Ovary (tissue), 7 donors: ENCODE measurements at regions not wholly inside any gene's neighbourhood (a gene's known extent, or its start where the extent isn't known, plus 50 kb on each side); places are given as distances from the start of the nearest gene placed in this dataset.

Experiments used
- DNase-seq, 5 donors: peaks; one replicate each; pipeline ENCODE4 v3.0.0-alpha.2; 2019 to 2020
- H3K27ac ChIP-seq, 2 donors: fragments of 200-600 bp; one replicate each; pipeline versions ENCODE4 v1.5.1 to v1.8.0; 2019 to 2022
- H3K27me3 ChIP-seq: fragments of 200-600 bp; one replicate; pipeline ENCODE4 v1.8.0; 2022
- H3K36me3 ChIP-seq: fragments of 200-600 bp; sonication (generic); one replicate; pipeline ENCODE4 v1.5.1; 2019
- H3K4me1 ChIP-seq: one replicate; pipeline ENCODE4 v1.8.1; 2013; ENCODE audit warnings: mild to moderate bottlenecking, moderate library complexity; ENCODE audit not compliant: insufficient read depth
- H3K4me3 ChIP-seq: fragments of 200-600 bp; sonication (generic); one replicate; pipeline ENCODE4 v1.5.1; 2017
- H3K9me3 ChIP-seq, 2 donors: fragments of 200-600 bp in 1 of 2; sonication (generic) in 1 of 2; one replicate each; pipeline versions ENCODE4 v1.5.1 to v1.8.1; 2013 to 2019; ENCODE audit warnings: mild to moderate bottlenecking in 1 of 2, moderate library complexity in 1 of 2
- CTCF ChIP-seq, 3 donors: fragments of 450-650 bp in 2 of 3; fragments of 200-600 bp in 1 of 3; IDR thresholded peaks; one replicate each; pipeline versions ENCODE4 v1.5.1 to v1.8.0; 2016 to 2022; ENCODE audit warnings: antibody characterized with exemption in 3 of 3, mild to moderate bottlenecking in 1 of 3
- EP300 ChIP-seq: sonication (generic); formaldehyde crosslinking; IDR thresholded peaks from one replicate; pipeline ENCODE4 v1.6.1; 2017; ENCODE audit warnings: antibody characterized with exemption
- POLR2A ChIP-seq: fragments of 450-650 bp; IDR thresholded peaks from one replicate; pipeline ENCODE4 v1.6.1; 2017; ENCODE audit warnings: antibody characterized with exemption, mild to moderate bottlenecking, moderate library complexity
- WGBS, 3 donors: extraction: QIAGEN DNeasy Blood & Tissue Kit in 1 of 3; methylation state at CpG; one replicate each; pipeline versions ENCODE4 v1.1.5 to v1.1.7; 2013 to 2017; 5-methylcytosine and 5-hydroxymethylcytosine counted together
- intact Hi-C, 4 donors: fragments of 100-400 bp; cut with DNase I; formaldehyde crosslinking; loops; one replicate each; pipeline versions ENCODE4 v1.11.0 to v1.15.1; 2022 to 2023
- donor health status: DM: no; HTN: no; CAD: no; lungs with moderate emphysema.
- donor health status: DM: no; HTN: no; CAD: no.
- donor health status: Bipolar disorder and iron deficiency.
- donor health status: DM: no; HTN: no; CAD: no.
- donor health status: DM: yes; HTN: yes; CAD: no.

GRCh38 chr2:175404839-175405238 lies 223.3 kb upstream of the ATP5MC3 start:
- intact Hi-C loops, result no loop called here
- 42 to 57% (median 45%) methylated on average over 1 of the region's 1 CpG for WGBS, 3 donors
- Histone ChIP-seq H3K9me3 (no peaks in the 10 kb centered on the region), H3K4me3 (no peak overlapping the region), H3K27me3 (no peaks in the 10 kb centered on the region), H3K4me1 (no peaks in the 10 kb centered on the region), H3K36me3 (no peaks in the 10 kb centered on the region), H3K27ac (no peak overlapping the region)
- no peak for TF ChIP-seq POLR2A
- TF ChIP-seq CTCF (IDR thresholded peaks at IDR 0.05), result no peak
- TF ChIP-seq EP300, result no peak
- DNase-seq, result no peak

GRCh38 chr2:175403599-175404221 lies 222.2 kb upstream of the ATP5MC3 start:
- H3K9me3 ChIP-seq, result no peaks in the 10 kb centered on the region
- H3K36me3 ChIP-seq, result no peaks in the 10 kb centered on the region
- DNase-seq, result no peak
- WGBS, 3 donors, result 77 to 83% (median 81%) methylated on average over 1 of the region's 1 CpG
- H3K27ac ChIP-seq, result no peak overlapping the region
- intact Hi-C loops, result no loop called here
- H3K4me1 ChIP-seq, result no peaks in the 10 kb centered on the region
- H3K4me3 ChIP-seq, result no peak overlapping the region
- no peaks in the 10 kb centered on the region for H3K27me3 ChIP-seq
- no peak for TF ChIP-seq EP300
- no peak for TF ChIP-seq CTCF (IDR thresholded peaks at IDR 0.05)
- no peak for TF ChIP-seq POLR2A

- intact Hi-C loops, result no loop called here
- Histone ChIP-seq H3K36me3 (no peaks in the 10 kb centered on the region), H3K9me3 (no peaks in the 10 kb centered on the region), H3K4me1 (no peaks in the 10 kb centered on the region), H3K27ac (no peak overlapping the region), H3K4me3 (no peak overlapping the region), H3K27me3 (no peaks in the 10 kb centered on the region)
- 31 to 39% (median 34%) methylated on average over 2 of the region's 2 CpGs for WGBS, 3 donors
- no peak for TF ChIP-seq EP300
- no peak for TF ChIP-seq CTCF (IDR thresholded peaks at IDR 0.05)
- no peak for TF ChIP-seq POLR2A
- DNase-seq, result no peak
These were observed 221.1 kb upstream of the ATP5MC3 start for GRCh38 chr2:175402571-175402970.

- Histone ChIP-seq H3K4me3 (no peak overlapping the region), H3K9me3 (no peaks in the 10 kb centered on the region), H3K36me3 (no peaks in the 10 kb centered on the region), H3K4me1 (no peaks in the 10 kb centered on the region), H3K27ac (no peak overlapping the region), H3K27me3 (no peaks in the 10 kb centered on the region)
- 81 to 85% (median 82%) methylated on average over 3 of the region's 3 CpGs for WGBS, 3 donors
- no peak for DNase-seq
- intact Hi-C loops, result no loop called here
- TF ChIP-seq CTCF (IDR thresholded peaks at IDR 0.05), result no peak
- TF ChIP-seq EP300, result no peak
These were observed 220.5 kb upstream of the ATP5MC3 start for GRCh38 chr2:175401956-175402469.
